Retinal pigment epithelial cell (primary cell): ENCODE measurements at regions not wholly inside any gene's neighbourhood (a gene's known extent, or its start where the extent isn't known, plus 50 kb on each side); places are given as distances from the start of the nearest gene placed in this dataset.

Experiments
- DNase-seq: peaks from one replicate; pipeline ENCODE4 v3.0.0-alpha.2; 2010; ENCODE audit warnings: low read depth
- H3K4me3 ChIP-seq: 2 replicates; pipeline ENCODE4 v1.5.1; 2011; ENCODE audit warnings: mild to moderate bottlenecking, low read length, control low read depth, moderate library complexity
- CTCF ChIP-seq: conservative IDR thresholded peaks from 2 replicates; pipeline ENCODE4 v1.5.1; 2011; ENCODE audit warnings: low read depth, low read length, control low read depth, inconsistent platforms

- DNase-seq = no peak
- H3K4me3 ChIP-seq = no peak overlapping the region
- TF ChIP-seq CTCF = no peak
These were observed 154.3 kb upstream of the CRY1 start for GRCh38 chr12:107247650-107248049.

GRCh38 chr12:107248187-107248586 lies 154.8 kb upstream of the CRY1 start:
- TF ChIP-seq CTCF = no peak
- no peak overlapping the region for H3K4me3 ChIP-seq
- no peak for DNase-seq

- no peak for TF ChIP-seq CTCF
- H3K4me3 ChIP-seq = no peak overlapping the region
- DNase-seq = no peak
These were observed 157.9 kb upstream of the CRY1 start for GRCh38 chr12:107251288-107251687.

- H3K4me3 ChIP-seq = no peak overlapping the region
- DNase-seq = no peak
- TF ChIP-seq CTCF = no peak
These were observed 160.0 kb upstream of the CRY1 start for GRCh38 chr12:107253361-107253760.

DNA sequence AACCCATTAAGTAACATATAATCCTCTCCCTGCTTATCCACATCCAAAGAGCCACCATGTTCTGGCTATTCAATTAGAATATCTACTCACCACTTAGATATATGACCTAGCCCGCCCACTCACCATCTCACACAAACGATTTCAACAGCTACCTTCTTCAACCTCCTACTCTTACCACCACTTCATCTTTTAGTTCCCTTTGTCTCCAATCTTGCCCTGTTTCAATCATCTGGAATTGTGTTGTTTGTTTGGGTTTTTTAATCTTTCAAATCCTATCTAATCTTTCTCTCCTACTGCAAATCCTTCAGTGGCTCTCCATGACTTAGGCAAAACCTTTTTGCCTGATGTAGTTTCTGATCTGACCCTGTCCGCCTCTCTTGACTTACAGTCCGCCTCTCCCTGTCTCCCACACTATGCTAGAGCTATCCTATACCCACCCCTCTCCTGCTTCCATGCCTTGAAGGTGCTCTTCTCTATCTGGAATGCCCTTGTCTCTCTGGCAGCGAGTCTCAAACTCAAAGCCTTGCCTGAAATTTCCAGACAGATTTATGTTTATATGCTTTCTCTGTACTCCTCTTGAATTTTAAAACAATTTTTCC lies 161.0 kb upstream of the CRY1 start:
- H3K4me3 ChIP-seq = no peak overlapping the region
- no peak for DNase-seq
- TF ChIP-seq CTCF = no peak

DNA sequence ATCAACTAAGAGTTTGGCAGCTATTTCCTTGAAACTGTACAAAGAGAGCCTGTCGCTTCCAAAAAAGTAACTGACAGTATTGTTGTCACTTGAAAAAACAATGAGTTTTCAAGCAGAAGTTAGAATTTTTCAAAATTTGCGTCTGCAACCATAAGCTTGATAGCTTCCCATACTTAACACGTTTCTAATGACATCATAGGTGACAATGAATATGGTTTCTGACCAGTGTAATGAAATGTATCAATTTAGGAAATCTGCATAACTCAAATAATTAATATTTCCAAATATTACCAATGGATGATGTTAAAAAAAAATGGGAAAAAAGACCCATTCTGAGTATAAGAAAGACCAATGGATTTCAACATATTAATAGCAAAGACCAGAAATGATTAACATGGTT lies 165.4 kb upstream of the CRY1 start:
- TF ChIP-seq CTCF = no peak

GRCh38 chr12:107263980-107264379 lies 170.6 kb upstream of the CRY1 start:
- no peak overlapping the region for H3K4me3 ChIP-seq
- TF ChIP-seq CTCF = no peak
- DNase-seq = no peak

More for the DNA sequence above, 165.4 kb upstream of the CRY1 start:
- no peak overlapping the region for H3K4me3 ChIP-seq
- no peak for DNase-seq
